ENCODE measurements at regions not wholly inside any gene's neighbourhood (a gene's known extent, or its start where the extent isn't known, plus 50 kb on each side); places are given as distances from the start of the nearest gene placed in this dataset.

DNA sequence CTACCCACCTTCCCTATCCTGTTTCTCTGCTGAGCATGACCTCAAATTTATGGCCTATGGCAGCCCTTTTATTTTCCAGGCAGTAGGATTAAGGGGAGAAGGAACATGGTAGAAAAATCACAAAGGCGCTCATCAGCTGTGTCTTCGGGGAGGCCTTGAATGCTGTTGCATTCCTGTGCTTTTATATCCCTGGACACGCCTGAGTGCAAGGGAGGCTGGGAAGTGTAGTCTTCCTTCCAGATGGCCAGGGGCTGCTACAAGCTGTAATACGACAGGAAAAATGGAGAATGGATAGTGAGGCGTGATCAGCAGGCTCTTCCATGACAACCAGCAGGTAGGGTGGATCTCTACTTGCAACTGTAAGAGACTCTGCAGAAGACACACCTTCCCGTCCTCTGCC is 210.9 kb upstream of the GGTLC1 start:
- POLR2A ChIA-PET = no interaction called here
- CTCF ChIA-PET = no interaction called here

DNA sequence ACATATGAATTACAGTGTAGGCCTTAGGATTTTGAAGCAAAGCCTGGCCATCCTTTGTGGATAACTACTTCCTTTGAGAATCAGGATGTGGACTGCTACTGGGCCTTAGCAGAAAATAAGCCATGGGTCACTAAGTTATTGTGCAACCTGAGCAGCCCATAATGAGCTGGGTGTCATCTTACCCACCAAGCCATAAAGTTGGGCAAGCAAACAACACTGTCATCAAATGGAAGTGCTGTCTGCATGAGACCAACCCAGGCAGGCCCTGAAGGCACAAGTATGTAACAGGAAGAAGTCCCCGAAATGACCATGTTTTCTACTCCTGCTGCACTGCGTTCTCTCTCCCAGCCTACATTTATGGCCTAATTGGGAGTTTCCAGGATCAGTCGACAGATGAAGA is 205.6 kb upstream of the GGTLC1 start:
- no peaks in the 10 kb centered on the region for H3K36me3 ChIP-seq (ENCODE audit: insufficient read depth, low read length)
- TF ChIP-seq, protein P1, sequence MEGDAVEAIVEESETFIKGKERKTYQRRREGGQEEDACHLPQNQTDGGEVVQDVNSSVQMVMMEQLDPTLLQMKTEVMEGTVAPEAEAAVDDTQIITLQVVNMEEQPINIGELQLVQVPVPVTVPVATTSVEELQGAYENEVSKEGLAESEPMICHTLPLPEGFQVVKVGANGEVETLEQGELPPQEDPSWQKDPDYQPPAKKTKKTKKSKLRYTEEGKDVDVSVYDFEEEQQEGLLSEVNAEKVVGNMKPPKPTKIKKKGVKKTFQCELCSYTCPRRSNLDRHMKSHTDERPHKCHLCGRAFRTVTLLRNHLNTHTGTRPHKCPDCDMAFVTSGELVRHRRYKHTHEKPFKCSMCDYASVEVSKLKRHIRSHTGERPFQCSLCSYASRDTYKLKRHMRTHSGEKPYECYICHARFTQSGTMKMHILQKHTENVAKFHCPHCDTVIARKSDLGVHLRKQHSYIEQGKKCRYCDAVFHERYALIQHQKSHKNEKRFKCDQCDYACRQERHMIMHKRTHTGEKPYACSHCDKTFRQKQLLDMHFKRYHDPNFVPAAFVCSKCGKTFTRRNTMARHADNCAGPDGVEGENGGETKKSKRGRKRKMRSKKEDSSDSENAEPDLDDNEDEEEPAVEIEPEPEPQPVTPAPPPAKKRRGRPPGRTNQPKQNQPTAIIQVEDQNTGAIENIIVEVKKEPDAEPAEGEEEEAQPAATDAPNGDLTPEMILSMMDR (IDR thresholded peaks at IDR 0.05) = no peak
- peaks cover 3% of the 10 kb centered on the region for H3K27me3 Mint-ChIP-seq
- no peaks in the 10 kb centered on the region for H3K9me3 ChIP-seq (ENCODE audit: control insufficient read depth in 1 of 2, insufficient read depth in 1 of 2, low read length in 2 of 2)
- no peaks in the 10 kb centered on the region for H3K4me1 ChIP-seq (ENCODE audit: insufficient read depth, low read length)
- DNase-seq = no peak
- H3K4me3 ChIP-seq (ENCODE audit: low read length) = no peak overlapping the region
- H3K4me1 Mint-ChIP-seq (ENCODE audit: low read depth) = no peaks in the 10 kb centered on the region
- no peak for ATAC-seq (ENCODE audit: poor library complexity)
- H3K27me3 ChIP-seq (ENCODE audit: control insufficient read depth in 1 of 2, insufficient read depth in 2 of 2, low read length in 2 of 2) = peaks cover 0 to 2% of the 10 kb centered on the region in 2 experiments
- H3K4me3 Mint-ChIP-seq = no peak overlapping the region
- ChIA-PET CTCF (no interaction called here), POLR2A (no interaction called here)
- no peak overlapping the region for H3K27ac ChIP-seq (ENCODE audit: low read depth in 1 of 2, low read length in 2 of 2)
- no peak overlapping the region for H3K27ac Mint-ChIP-seq
- intact Hi-C loops (cut with DNase I, micrococcal nuclease) = no loop called here
- peaks cover 7% of the 10 kb centered on the region for H3K9me3 Mint-ChIP-seq
- H3K36me3 Mint-ChIP-seq (ENCODE audit: low read depth) = no peaks in the 10 kb centered on the region

More for the DNA sequence above, 210.9 kb upstream of the GGTLC1 start:
- Mint-ChIP-seq H3K4me1 (ENCODE audit: low read depth) (no peaks in the 10 kb centered on the region), H3K27me3 (peaks cover 3% of the 10 kb centered on the region), H3K9me3 (no peaks in the 10 kb centered on the region), H3K4me3 (no peak overlapping the region), H3K36me3 (ENCODE audit: low read depth) (no peaks in the 10 kb centered on the region), H3K27ac (no peak overlapping the region)
- no peak overlapping the region for H3K4me3 ChIP-seq (ENCODE audit: low read length)
- TF ChIP-seq, protein P1 (IDR thresholded peaks at IDR 0.05) = no peak
- no peak for ATAC-seq (ENCODE audit: poor library complexity)
- no peaks in the 10 kb centered on the region for H3K36me3 ChIP-seq (ENCODE audit: insufficient read depth, low read length)
- H3K27me3 ChIP-seq (ENCODE audit: control insufficient read depth in 1 of 2, insufficient read depth in 2 of 2, low read length in 2 of 2) = peaks cover 0 to 2% of the 10 kb centered on the region in 2 experiments
- no peak overlapping the region for H3K27ac ChIP-seq (ENCODE audit: low read depth in 1 of 2, low read length in 2 of 2)
- intact Hi-C loops (cut with DNase I, micrococcal nuclease) = no loop called here
- H3K9me3 ChIP-seq (ENCODE audit: control insufficient read depth in 1 of 2, insufficient read depth in 1 of 2, low read length in 2 of 2) = no peaks in the 10 kb centered on the region
- H3K4me1 ChIP-seq (ENCODE audit: insufficient read depth, low read length) = no peaks in the 10 kb centered on the region
- no peak for DNase-seq

DNA sequence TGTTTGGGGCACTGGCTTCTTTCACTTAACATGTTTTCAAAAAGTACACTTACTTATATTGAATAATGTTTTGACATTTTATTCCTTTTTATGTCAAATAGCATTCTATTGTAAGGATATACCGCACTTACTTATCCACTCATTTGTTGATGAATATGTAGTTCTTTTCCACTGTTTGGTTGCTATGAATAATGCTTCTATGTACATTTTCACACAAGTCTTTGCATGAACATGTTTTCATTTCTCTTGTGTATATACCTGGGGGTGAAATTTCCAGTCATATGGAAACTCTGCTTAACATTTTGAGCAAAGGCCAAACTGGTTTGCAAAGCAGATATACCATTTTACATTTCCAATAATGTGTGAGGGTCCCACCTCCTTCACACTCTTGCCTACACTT is 202.3 kb upstream of the GGTLC1 start:
- H3K27ac ChIP-seq (ENCODE audit: low read depth in 1 of 2, low read length in 2 of 2) = no peak overlapping the region
- no peak overlapping the region for H3K4me3 ChIP-seq (ENCODE audit: low read length)
- H3K4me1 Mint-ChIP-seq (ENCODE audit: low read depth) = no peaks in the 10 kb centered on the region
- no peak overlapping the region for H3K4me3 Mint-ChIP-seq
- no peaks in the 10 kb centered on the region for H3K36me3 ChIP-seq (ENCODE audit: insufficient read depth, low read length)
- H3K36me3 Mint-ChIP-seq (ENCODE audit: low read depth) = no peaks in the 10 kb centered on the region
- no peaks in the 10 kb centered on the region for H3K27me3 ChIP-seq (ENCODE audit: control insufficient read depth in 1 of 2, insufficient read depth in 2 of 2, low read length in 2 of 2)
- POLR2A ChIA-PET = no interaction called here
- intact Hi-C loops (cut with DNase I, micrococcal nuclease) = no loop called here
- H3K27me3 Mint-ChIP-seq = no peaks in the 10 kb centered on the region
- H3K9me3 ChIP-seq (ENCODE audit: control insufficient read depth in 1 of 2, insufficient read depth in 1 of 2, low read length in 2 of 2) = no peaks in the 10 kb centered on the region
- DNase-seq (no peak), ATAC-seq (ENCODE audit: poor library complexity) (no peak)
- no peak overlapping the region for H3K27ac Mint-ChIP-seq
- H3K4me1 ChIP-seq (ENCODE audit: insufficient read depth, low read length) = no peaks in the 10 kb centered on the region
- H3K9me3 Mint-ChIP-seq = peaks cover 11% of the 10 kb centered on the region
- CTCF ChIA-PET = no interaction called here
- TF ChIP-seq, protein P1 (IDR thresholded peaks at IDR 0.05) = no peak

All from CD4-positive, alpha-beta T cell (primary cell).